ENCODE measurements at regions not wholly inside any gene's neighbourhood (a gene's known extent, or its start where the extent isn't known, plus 50 kb on each side); places are given as distances from the start of the nearest gene placed in this dataset.
"Not testable (repeated sequence)": the region's sequence is repeated elsewhere in the genome, so short reads cannot be mapped to it uniquely, and the experiment has no call there.

GRCh38 chr4:74505355-74505978 lies 60.5 kb downstream of the AREG start:
- not testable (repeated sequence) for DNase-seq (ENCODE audit: low spot score)

GRCh38 chr4:74509363-74509762 lies 64.4 kb downstream of the AREG start:
- DNase-seq (ENCODE audit: low spot score) = not testable (repeated sequence)

- no peak for DNase-seq (ENCODE audit: low spot score)
Observed at GRCh38 chr4:74516303-74516702, 71.4 kb downstream of the AREG start.

GRCh38 chr4:74517996-74518395 lies 73.1 kb downstream of the AREG start:
- no peak for DNase-seq (ENCODE audit: low spot score)

- no peak for DNase-seq (ENCODE audit: low spot score)
Observed at GRCh38 chr4:74522251-74522991, 77.5 kb downstream of the AREG start.

- no peak for DNase-seq (ENCODE audit: low spot score)
Observed at GRCh38 chr4:74523096-74523495, 78.2 kb downstream of the AREG start.

GRCh38 chr4:74524985-74525384 lies 80.0 kb downstream of the AREG start:
- no peak for DNase-seq (ENCODE audit: low spot score)

- DNase-seq (ENCODE audit: low spot score) = no peak
Observed at GRCh38 chr4:74527049-74527448, 82.1 kb downstream of the AREG start.

GRCh38 chr4:74528178-74528577 lies 83.2 kb downstream of the AREG start:
- no peak for DNase-seq (ENCODE audit: low spot score)

GRCh38 chr4:74529284-74530041 lies 84.5 kb downstream of the AREG start:
- peak; percentile 29 for DNase-seq (ENCODE audit: low spot score)

- peak; percentile 58 for DNase-seq (ENCODE audit: low spot score)
Observed at GRCh38 chr4:74531963-74532794, 87.2 kb downstream of the AREG start.

GRCh38 chr4:74534121-74534520 lies 89.2 kb downstream of the AREG start:
- DNase-seq (ENCODE audit: low spot score) = no peak

GRCh38 chr4:74534936-74535335 lies 90.0 kb downstream of the AREG start:
- DNase-seq (ENCODE audit: low spot score) = no peak

- DNase-seq (ENCODE audit: low spot score) = no peak
Observed at GRCh38 chr4:74535512-74535911, 90.6 kb downstream of the AREG start.

- no peak for DNase-seq (ENCODE audit: low spot score)
Observed at GRCh38 chr4:74536557-74536956, 91.6 kb downstream of the AREG start.

GRCh38 chr4:74537459-74537858 lies 92.5 kb downstream of the AREG start:
- DNase-seq (ENCODE audit: low spot score) = no peak

GRCh38 chr4:74539044-74539790 lies 94.3 kb downstream of the AREG start:
- no peak for DNase-seq (ENCODE audit: low spot score)

GRCh38 chr4:74540193-74540592 lies 95.3 kb downstream of the AREG start:
- no peak for DNase-seq (ENCODE audit: low spot score)

GRCh38 chr4:74541667-74542066 lies 96.7 kb downstream of the AREG start:
- no peak for DNase-seq (ENCODE audit: low spot score)

GRCh38 chr4:74543231-74543781 lies 98.4 kb downstream of the AREG start:
- no peak for DNase-seq (ENCODE audit: low spot score)

GRCh38 chr4:74543983-74544382 lies 99.0 kb downstream of the AREG start:
- DNase-seq (ENCODE audit: low spot score) = no peak
